ENCODE measurements at regions not wholly inside any gene's neighbourhood (a gene's known extent, or its start where the extent isn't known, plus 50 kb on each side); places are given as distances from the start of the nearest gene placed in this dataset.

GRCh38 chr4:166341992-166342391, 469.0 kb downstream of the TLL1 start:
- no peak for TF ChIP-seq CTCF (IDR thresholded peaks at IDR 0.05; ENCODE audit: low read depth, low read length, missing input control)
- TF ChIP-seq ATF3 (IDR thresholded peaks at IDR 0.05), result no peak
- no peak for TF ChIP-seq RXRA (IDR thresholded peaks at IDR 0.05)
- TF ChIP-seq, protein P1, sequence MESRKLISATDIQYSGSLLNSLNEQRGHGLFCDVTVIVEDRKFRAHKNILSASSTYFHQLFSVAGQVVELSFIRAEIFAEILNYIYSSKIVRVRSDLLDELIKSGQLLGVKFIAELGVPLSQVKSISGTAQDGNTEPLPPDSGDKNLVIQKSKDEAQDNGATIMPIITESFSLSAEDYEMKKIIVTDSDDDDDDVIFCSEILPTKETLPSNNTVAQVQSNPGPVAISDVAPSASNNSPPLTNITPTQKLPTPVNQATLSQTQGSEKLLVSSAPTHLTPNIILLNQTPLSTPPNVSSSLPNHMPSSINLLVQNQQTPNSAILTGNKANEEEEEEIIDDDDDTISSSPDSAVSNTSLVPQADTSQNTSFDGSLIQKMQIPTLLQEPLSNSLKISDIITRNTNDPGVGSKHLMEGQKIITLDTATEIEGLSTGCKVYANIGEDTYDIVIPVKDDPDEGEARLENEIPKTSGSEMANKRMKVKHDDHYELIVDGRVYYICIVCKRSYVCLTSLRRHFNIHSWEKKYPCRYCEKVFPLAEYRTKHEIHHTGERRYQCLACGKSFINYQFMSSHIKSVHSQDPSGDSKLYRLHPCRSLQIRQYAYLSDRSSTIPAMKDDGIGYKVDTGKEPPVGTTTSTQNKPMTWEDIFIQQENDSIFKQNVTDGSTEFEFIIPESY (IDR thresholded peaks at IDR 0.05), result no peak
- no peak for TF ChIP-seq HNF4G (IDR thresholded peaks at IDR 0.05)
- no peak for TF ChIP-seq SP1 (IDR thresholded peaks at IDR 0.05)
- TF ChIP-seq RAD21 (IDR thresholded peaks at IDR 0.05), result no peak
- TF ChIP-seq JUND (IDR thresholded peaks at IDR 0.05), result no peak

All from liver (tissue), 3 donors.